Hepatocyte (in vitro differentiated cells): ENCODE measurements at regions not wholly inside any gene's neighbourhood (a gene's known extent, or its start where the extent isn't known, plus 50 kb on each side); places are given as distances from the start of the nearest gene placed in this dataset.

Experiments
- DNase-seq: peaks from one replicate; pipeline ENCODE4 v3.0.0-alpha.2; 2016; ENCODE audit warnings: low spot score
- H2AFZ ChIP-seq: fragments of 200-600 bp; sonication (generic); 2 replicates; pipeline ENCODE4 v1.6.0; 2016; ENCODE audit warnings: antibody characterized with exemption, mild to moderate bottlenecking
- H3K27ac ChIP-seq: fragments of 200-600 bp; sonication (generic); 2 replicates; pipeline ENCODE4 v1.5.1; 2016; ENCODE audit warnings: mild to moderate bottlenecking
- H3K27me3 ChIP-seq: fragments of 200-600 bp; sonication (generic); 2 replicates; pipeline ENCODE4 v1.6.1; 2016
- H3K36me3 ChIP-seq: fragments of 200-600 bp; sonication (generic); replicated peaks from 2 replicates; pipeline ENCODE4 v1.5.1; 2016; ENCODE audit warnings: low read depth; ENCODE audit not compliant: insufficient read depth
- H3K4me1 ChIP-seq: fragments of 200-600 bp; sonication (generic); 2 replicates; pipeline ENCODE4 v1.5.1; 2016; ENCODE audit warnings: mild to moderate bottlenecking, moderate library complexity; ENCODE audit not compliant: insufficient read depth
- H3K4me2 ChIP-seq: fragments of 200-600 bp; sonication (generic); 2 replicates; pipeline ENCODE4 v1.6.0; 2016
- H3K4me3 ChIP-seq: fragments of 200-600 bp; sonication (generic); 2 replicates; pipeline ENCODE4 v1.5.1; 2016; ENCODE audit warnings: mild to moderate bottlenecking
- H3K79me2 ChIP-seq: fragments of 200-600 bp; sonication (generic); 2 replicates; pipeline ENCODE4 v1.6.0; 2017; ENCODE audit warnings: mild to moderate bottlenecking
- H3K9me2 ChIP-seq: fragments of 200-600 bp; sonication (generic); replicated peaks from 2 replicates; pipeline ENCODE4 v1.6.0; 2017; ENCODE audit warnings: mild to moderate bottlenecking; ENCODE audit not compliant: insufficient read depth
- H3K9me3 ChIP-seq: fragments of 200-600 bp; sonication (generic); 2 replicates; pipeline ENCODE4 v1.5.1; 2016; ENCODE audit warnings: low read depth, mild to moderate bottlenecking
- H4K20me1 ChIP-seq: fragments of 200-600 bp; sonication (generic); 2 replicates; pipeline ENCODE4 v1.6.0; 2016; ENCODE audit warnings: mild to moderate bottlenecking; ENCODE audit not compliant: insufficient read depth, poor library complexity, severe bottlenecking
- EZH2 ChIP-seq: fragments of 200-600 bp; sonication (generic); IDR thresholded peaks from 2 replicates; pipeline ENCODE4 v1.6.1; 2016; ENCODE audit warnings: antibody characterized with exemption, mild to moderate bottlenecking, borderline replicate concordance
- EZH2phosphoT487 ChIP-seq: fragments of 200-600 bp; sonication (generic); IDR thresholded peaks from one replicate; pipeline ENCODE4 v1.6.1; 2018; ENCODE audit warnings: antibody characterized with exemption, mild to moderate bottlenecking, low read depth, moderate library complexity; ENCODE audit not compliant: unreplicated experiment, severe bottlenecking
- WGBS: methylation state at CpG from one replicate; pipeline ENCODE4 v1.1.6; 2016; ENCODE audit warnings: low lambda C conversion rate; ENCODE audit errors: missing lambda C conversion rate; 5-methylcytosine and 5-hydroxymethylcytosine counted together
- TF ChIP-seq, protein P1 (sequence below): fragments of 200-600 bp; sonication (generic); IDR thresholded peaks from 2 replicates; pipeline ENCODE4 v1.5.1; 2016; ENCODE audit warnings: antibody characterized with exemption, mild to moderate bottlenecking; ENCODE audit not compliant: poor library complexity

GRCh38 chr10:71043858-71044257 lies 155.5 kb upstream of the PCBD1 start:
- Histone ChIP-seq H4K20me1 (no peaks in the 10 kb centered on the region), H3K36me3 (no peaks in the 10 kb centered on the region), H3K9me2 (no peaks in the 10 kb centered on the region), H3K27ac (no peak overlapping the region), H3K9me3 (no peaks in the 10 kb centered on the region), H3K4me3 (no peak overlapping the region), H2AFZ (no peak overlapping the region), H3K4me1 (no peaks in the 10 kb centered on the region), H3K79me2 (no peaks in the 10 kb centered on the region), H3K4me2 (no peak overlapping the region), H3K27me3 (no peaks in the 10 kb centered on the region)
- 94% methylated on average over 4 of the region's 4 CpGs for WGBS
- no peak for DNase-seq
- TF ChIP-seq EZH2phosphoT487 (no peak), EZH2 (no peak)
- TF ChIP-seq, protein P1, sequence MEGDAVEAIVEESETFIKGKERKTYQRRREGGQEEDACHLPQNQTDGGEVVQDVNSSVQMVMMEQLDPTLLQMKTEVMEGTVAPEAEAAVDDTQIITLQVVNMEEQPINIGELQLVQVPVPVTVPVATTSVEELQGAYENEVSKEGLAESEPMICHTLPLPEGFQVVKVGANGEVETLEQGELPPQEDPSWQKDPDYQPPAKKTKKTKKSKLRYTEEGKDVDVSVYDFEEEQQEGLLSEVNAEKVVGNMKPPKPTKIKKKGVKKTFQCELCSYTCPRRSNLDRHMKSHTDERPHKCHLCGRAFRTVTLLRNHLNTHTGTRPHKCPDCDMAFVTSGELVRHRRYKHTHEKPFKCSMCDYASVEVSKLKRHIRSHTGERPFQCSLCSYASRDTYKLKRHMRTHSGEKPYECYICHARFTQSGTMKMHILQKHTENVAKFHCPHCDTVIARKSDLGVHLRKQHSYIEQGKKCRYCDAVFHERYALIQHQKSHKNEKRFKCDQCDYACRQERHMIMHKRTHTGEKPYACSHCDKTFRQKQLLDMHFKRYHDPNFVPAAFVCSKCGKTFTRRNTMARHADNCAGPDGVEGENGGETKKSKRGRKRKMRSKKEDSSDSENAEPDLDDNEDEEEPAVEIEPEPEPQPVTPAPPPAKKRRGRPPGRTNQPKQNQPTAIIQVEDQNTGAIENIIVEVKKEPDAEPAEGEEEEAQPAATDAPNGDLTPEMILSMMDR: no peak

GRCh38 chr10:71044720-71045119 lies 156.4 kb upstream of the PCBD1 start:
- H3K36me3 ChIP-seq: no peaks in the 10 kb centered on the region
- no peak overlapping the region for H3K4me2 ChIP-seq
- no peaks in the 10 kb centered on the region for H3K27me3 ChIP-seq
- H3K9me3 ChIP-seq: no peaks in the 10 kb centered on the region
- no peaks in the 10 kb centered on the region for H3K9me2 ChIP-seq
- no peak overlapping the region for H3K4me3 ChIP-seq
- no peak overlapping the region for H2AFZ ChIP-seq
- TF ChIP-seq EZH2: no peak
- no peak for TF ChIP-seq EZH2phosphoT487
- TF ChIP-seq, protein P1: no peak
- H3K27ac ChIP-seq: no peak overlapping the region
- no peaks in the 10 kb centered on the region for H4K20me1 ChIP-seq
- H3K79me2 ChIP-seq: no peaks in the 10 kb centered on the region
- WGBS: 75% methylated on average over 7 of the region's 7 CpGs
- H3K4me1 ChIP-seq: no peaks in the 10 kb centered on the region
- no peak for DNase-seq

GRCh38 chr10:71045204-71045809 lies 156.9 kb upstream of the PCBD1 start:
- H3K36me3 ChIP-seq: no peaks in the 10 kb centered on the region
- no peak for TF ChIP-seq EZH2phosphoT487
- no peak for TF ChIP-seq EZH2
- TF ChIP-seq, protein P1: no peak

GRCh38 chr10:71045936-71046335 lies 157.6 kb upstream of the PCBD1 start:
- Histone ChIP-seq H4K20me1 (no peaks in the 10 kb centered on the region), H3K4me3 (no peak overlapping the region), H3K4me2 (no peak overlapping the region), H3K36me3 (no peaks in the 10 kb centered on the region), H3K27ac (no peak overlapping the region), H3K79me2 (no peaks in the 10 kb centered on the region), H2AFZ (no peak overlapping the region), H3K9me3 (no peaks in the 10 kb centered on the region), H3K9me2 (no peaks in the 10 kb centered on the region), H3K27me3 (no peaks in the 10 kb centered on the region), H3K4me1 (no peaks in the 10 kb centered on the region)
- DNase-seq: no peak
- TF ChIP-seq EZH2phosphoT487 (no peak), EZH2 (no peak)
- TF ChIP-seq, protein P1: no peak
- WGBS: 83% methylated on average over 4 of the region's 4 CpGs

More at GRCh38 chr10:71045204-71045809, 156.9 kb upstream of the PCBD1 start:
- no peaks in the 10 kb centered on the region for H3K4me1 ChIP-seq
- H2AFZ ChIP-seq: no peak overlapping the region
- WGBS: 70% methylated on average over 10 of the region's 10 CpGs
- DNase-seq: no peak
- H4K20me1 ChIP-seq: no peaks in the 10 kb centered on the region
- no peaks in the 10 kb centered on the region for H3K9me3 ChIP-seq
- no peak overlapping the region for H3K27ac ChIP-seq
- H3K79me2 ChIP-seq: no peaks in the 10 kb centered on the region
- H3K4me2 ChIP-seq: no peak overlapping the region
- H3K9me2 ChIP-seq: no peaks in the 10 kb centered on the region
- H3K27me3 ChIP-seq: no peaks in the 10 kb centered on the region
- no peak overlapping the region for H3K4me3 ChIP-seq
